Activated naive CD4-positive, alpha-beta T cell treated with anti-CD3 and anti-CD28 coated beads for 36 hours (primary cell): ENCODE measurements at regions not wholly inside any gene's neighbourhood (a gene's known extent, or its start where the extent isn't known, plus 50 kb on each side); places are given as distances from the start of the nearest gene placed in this dataset.

Experiments
- CTCF ChIA-PET: fragments of 350-600 bp; sonication (Branson Sonifier 250); formaldehyde crosslinking; loops from one replicate; lab custom pipeline; 2021; ENCODE audit warnings: antibody characterized with exemption; lab: Charles Lee
- DNase-seq: peaks from one replicate; pipeline ENCODE4 v3.0.0-alpha.2; 2020
- H3K27ac Mint-ChIP-seq: one replicate; pipeline ENCODE4 v1.8.0; 2021; ENCODE audit warnings: mild to moderate bottlenecking, mixed read lengths
- H3K27me3 Mint-ChIP-seq: one replicate; pipeline ENCODE4 v1.8.0; 2021; ENCODE audit warnings: low read depth, mixed read lengths
- H3K36me3 Mint-ChIP-seq: one replicate; pipeline ENCODE4 v1.8.0; 2021; ENCODE audit warnings: low read depth, mixed read lengths
- H3K4me1 Mint-ChIP-seq: one replicate; pipeline ENCODE4 v1.8.0; 2021; ENCODE audit warnings: low read depth, mixed read lengths
- H3K4me3 Mint-ChIP-seq: one replicate; pipeline ENCODE4 v1.8.0; 2021; ENCODE audit warnings: mild to moderate bottlenecking, moderate library complexity, mixed read lengths
- H3K9me3 Mint-ChIP-seq: one replicate; pipeline ENCODE4 v1.8.0; 2021; ENCODE audit warnings: mixed read lengths
- intact Hi-C: fragments of 100-400 bp; cut with micrococcal nuclease; formaldehyde crosslinking; loops from one replicate; pipeline ENCODE4 v1.15.1; 2023

GRCh38 chr3:30355622-30356021, 250.8 kb upstream of the TGFBR2 start:
- H3K4me3 Mint-ChIP-seq: no peak overlapping the region
- intact Hi-C loops: loop anchor here (2.0 kb wide), 1 partner anchor 121 kb away; no protein-coding TSS in a partner anchor
- no peak for DNase-seq
- H3K27me3 Mint-ChIP-seq: no peaks in the 10 kb centered on the region
- H3K4me1 Mint-ChIP-seq: peaks cover 54% of the 10 kb centered on the region
- H3K27ac Mint-ChIP-seq: no peak overlapping the region
- CTCF ChIA-PET: interaction anchor here (1.1 to 2.1 kb wide), 4 partner anchors 11 to 364 kb away, joined by 3 to 7 read pairs (median 4); partner anchors contain the start of gene TGFBR2
- no peaks in the 10 kb centered on the region for H3K36me3 Mint-ChIP-seq
- no peaks in the 10 kb centered on the region for H3K9me3 Mint-ChIP-seq

GRCh38 chr3:30356866-30357753, 249.3 kb upstream of the TGFBR2 start:
- no peak overlapping the region for H3K27ac Mint-ChIP-seq
- intact Hi-C loops: no loop called here
- CTCF ChIA-PET: interaction anchor here (0.6 to 2.1 kb wide), 4 partner anchors 12 to 363 kb away, joined by 3 to 7 read pairs (median 4); no protein-coding TSS in a partner anchor
- no peaks in the 10 kb centered on the region for H3K9me3 Mint-ChIP-seq
- H3K4me3 Mint-ChIP-seq: no peak overlapping the region
- no peak for DNase-seq
- H3K4me1 Mint-ChIP-seq: peaks cover 41% of the 10 kb centered on the region
- no peaks in the 10 kb centered on the region for H3K27me3 Mint-ChIP-seq
- no peaks in the 10 kb centered on the region for H3K36me3 Mint-ChIP-seq

- H3K27ac Mint-ChIP-seq: no peak overlapping the region
- H3K27me3 Mint-ChIP-seq: no peaks in the 10 kb centered on the region
These were observed 248.5 kb upstream of the TGFBR2 start for GRCh38 chr3:30357897-30358296.

GRCh38 chr3:30358871-30359270, 247.5 kb upstream of the TGFBR2 start:
- Mint-ChIP-seq H3K9me3 (no peaks in the 10 kb centered on the region), H3K36me3 (no peaks in the 10 kb centered on the region), H3K27me3 (no peaks in the 10 kb centered on the region), H3K4me1 (peaks cover 26% of the 10 kb centered on the region), H3K27ac (no peak overlapping the region), H3K4me3 (no peak overlapping the region)
- CTCF ChIA-PET: interaction anchor here (0.7 to 1.0 kb wide), 2 partner anchors 38 to 78 kb away, joined by 3 read pairs; no protein-coding TSS in a partner anchor
- no peak for DNase-seq
- intact Hi-C loops: no loop called here

More at GRCh38 chr3:30357897-30358296, 248.5 kb upstream of the TGFBR2 start:
- Mint-ChIP-seq H3K4me3 (no peak overlapping the region), H3K9me3 (no peaks in the 10 kb centered on the region), H3K36me3 (no peaks in the 10 kb centered on the region), H3K4me1 (peaks cover 33% of the 10 kb centered on the region)
- intact Hi-C loops: no loop called here
- no peak for DNase-seq
- CTCF ChIA-PET: interaction anchor here (0.9 kb wide), 1 partner anchor 18 kb away, joined by 3 read pairs; no protein-coding TSS in a partner anchor

GRCh38 chr3:30368978-30369377, 237.4 kb upstream of the TGFBR2 start:
- Mint-ChIP-seq H3K4me1 (peaks cover 6% of the 10 kb centered on the region), H3K9me3 (peaks cover 4% of the 10 kb centered on the region)

GRCh38 chr3:30370681-30371271, 235.6 kb upstream of the TGFBR2 start:
- DNase-seq: no peak
- Mint-ChIP-seq H3K36me3 (no peaks in the 10 kb centered on the region), H3K27me3 (no peaks in the 10 kb centered on the region), H3K27ac (no peak overlapping the region), H3K4me3 (no peak overlapping the region), H3K4me1 (peaks cover 6% of the 10 kb centered on the region), H3K9me3 (no peaks in the 10 kb centered on the region)
- intact Hi-C loops: no loop called here
- CTCF ChIA-PET: no interaction called here

More at GRCh38 chr3:30368978-30369377, 237.4 kb upstream of the TGFBR2 start:
- Mint-ChIP-seq H3K27ac (no peak overlapping the region), H3K27me3 (no peaks in the 10 kb centered on the region), H3K36me3 (no peaks in the 10 kb centered on the region), H3K4me3 (no peak overlapping the region)
- CTCF ChIA-PET: no interaction called here
- DNase-seq: no peak
- intact Hi-C loops: no loop called here

GRCh38 chr3:30372837-30373236, 233.6 kb upstream of the TGFBR2 start:
- Mint-ChIP-seq H3K27ac (no peak overlapping the region), H3K9me3 (no peaks in the 10 kb centered on the region), H3K4me1 (peaks cover 6% of the 10 kb centered on the region), H3K27me3 (no peaks in the 10 kb centered on the region), H3K4me3 (no peak overlapping the region), H3K36me3 (no peaks in the 10 kb centered on the region)
- intact Hi-C loops: no loop called here
- DNase-seq: no peak
- CTCF ChIA-PET: no interaction called here

- no peak for DNase-seq
- Mint-ChIP-seq H3K4me1 (no peaks in the 10 kb centered on the region), H3K9me3 (peaks cover 14% of the 10 kb centered on the region), H3K27ac (no peak overlapping the region), H3K27me3 (no peaks in the 10 kb centered on the region), H3K36me3 (peaks cover 6% of the 10 kb centered on the region), H3K4me3 (no peak overlapping the region)
- intact Hi-C loops: no loop called here
- CTCF ChIA-PET: no interaction called here
These were observed 221.8 kb upstream of the TGFBR2 start for GRCh38 chr3:30384546-30385072.

GRCh38 chr3:30393079-30393478, 213.3 kb upstream of the TGFBR2 start:
- Mint-ChIP-seq H3K4me1 (no peaks in the 10 kb centered on the region), H3K27me3 (no peaks in the 10 kb centered on the region), H3K27ac (no peak overlapping the region), H3K36me3 (no peaks in the 10 kb centered on the region), H3K9me3 (peaks cover 1% of the 10 kb centered on the region), H3K4me3 (no peak overlapping the region)
- no peak for DNase-seq
- CTCF ChIA-PET: no interaction called here
- intact Hi-C loops: no loop called here

- Mint-ChIP-seq H3K36me3 (no peaks in the 10 kb centered on the region), H3K9me3 (peaks cover 1% of the 10 kb centered on the region), H3K4me1 (peaks cover 15% of the 10 kb centered on the region), H3K27ac (no peak overlapping the region), H3K27me3 (no peaks in the 10 kb centered on the region), H3K4me3 (no peak overlapping the region)
- intact Hi-C loops: no loop called here
- CTCF ChIA-PET: interaction anchor here (1.0 kb wide), 1 partner anchor 198 kb away, joined by 3 read pairs; no protein-coding TSS in a partner anchor
- DNase-seq: no peak
These were observed 209.4 kb upstream of the TGFBR2 start for GRCh38 chr3:30397030-30397429.

- intact Hi-C loops: loop anchor here (5.0 kb wide), 1 partner anchor 73 kb away; no protein-coding TSS in a partner anchor
- CTCF ChIA-PET: interaction anchor here (0.9 to 1.0 kb wide), 2 partner anchors 11 to 201 kb away, joined by 3 read pairs; no protein-coding TSS in a partner anchor
- no peak for DNase-seq
- H3K27me3 Mint-ChIP-seq: no peaks in the 10 kb centered on the region
- H3K27ac Mint-ChIP-seq: no peak overlapping the region
- H3K4me1 Mint-ChIP-seq: peaks cover 16% of the 10 kb centered on the region
- H3K9me3 Mint-ChIP-seq: peaks cover 1% of the 10 kb centered on the region
- no peak overlapping the region for H3K4me3 Mint-ChIP-seq
- no peaks in the 10 kb centered on the region for H3K36me3 Mint-ChIP-seq
These were observed 206.8 kb upstream of the TGFBR2 start for GRCh38 chr3:30399394-30400181.
